NT2/D1 (cell line): ENCODE measurements at regions not wholly inside any gene's neighbourhood (a gene's known extent, or its start where the extent isn't known, plus 50 kb on each side); places are given as distances from the start of the nearest gene placed in this dataset.
"Not testable (repeated sequence)": the region's sequence is repeated elsewhere in the genome, so short reads cannot be mapped to it uniquely, and the experiment has no call there.

ENCODE experiments used
- DNase-seq: peaks from one replicate; pipeline ENCODE4 v3.0.0-alpha.2; 2011; ENCODE audit warnings: low read depth, low spot score
- H3K27me3 ChIP-seq: 2 replicates; pipeline ENCODE4 v1.6.0; 2011; ENCODE audit warnings: mild to moderate bottlenecking; ENCODE audit not compliant: insufficient read length, insufficient read depth
- H3K36me3 ChIP-seq: 2 replicates; pipeline ENCODE4 v1.6.1; 2011; ENCODE audit warnings: mild to moderate bottlenecking, low read length, mixed read lengths; ENCODE audit not compliant: insufficient read depth, insufficient read length
- H3K4me1 ChIP-seq: 2 replicates; pipeline ENCODE4 v1.5.1; 2011; ENCODE audit not compliant: insufficient read depth, insufficient read length
- H3K4me3 ChIP-seq: 2 replicates; pipeline ENCODE4 v1.5.1; 2011; ENCODE audit warnings: low read depth; ENCODE audit not compliant: insufficient read length
- H3K9ac ChIP-seq: 2 replicates; pipeline ENCODE4 v1.6.0; 2011; ENCODE audit warnings: low read depth; ENCODE audit not compliant: insufficient read length
- H3K9me3 ChIP-seq: 2 replicates; pipeline ENCODE4 v1.5.1; 2011; ENCODE audit warnings: mild to moderate bottlenecking, low read length; ENCODE audit not compliant: insufficient read depth
- SUZ12 ChIP-seq: IDR thresholded peaks from 2 replicates; pipeline ENCODE4 v1.6.1; 2011; ENCODE audit not compliant: insufficient read length, insufficient read depth; ENCODE audit errors: extremely low read depth
- YY1 ChIP-seq: IDR thresholded peaks from 2 replicates; pipeline ENCODE4 v1.6.1; 2011; ENCODE audit not compliant: insufficient read length, insufficient read depth
- ZNF274 ChIP-seq: IDR thresholded peaks from 2 replicates; pipeline ENCODE4 v1.6.1; 2011; ENCODE audit warnings: mild to moderate bottlenecking, low read depth, low read length

DNA sequence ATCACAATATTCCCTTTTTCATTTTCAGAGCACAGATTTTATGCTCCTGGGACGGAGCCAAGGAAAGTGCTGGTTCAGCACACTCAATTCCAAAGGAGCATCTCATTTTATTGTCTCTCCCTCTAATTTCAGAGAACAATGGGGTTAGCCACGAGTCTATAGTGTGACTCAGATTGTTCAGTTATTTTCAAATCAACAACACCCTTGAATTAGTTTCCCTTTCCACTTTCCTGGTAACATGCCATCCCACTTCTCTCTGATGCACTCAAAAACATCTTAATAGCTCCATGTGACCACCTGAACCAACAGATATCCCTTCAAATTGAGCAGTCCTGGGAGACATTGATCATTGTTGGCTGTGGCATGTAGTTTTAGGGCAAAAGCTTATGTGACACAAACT lies 389.7 kb upstream of the MDFIC2 start:
- H3K9me3 ChIP-seq, result no peaks in the 10 kb centered on the region
- H3K36me3 ChIP-seq, result no peaks in the 10 kb centered on the region
- H3K4me1 ChIP-seq, result no peaks in the 10 kb centered on the region
- no peaks in the 10 kb centered on the region for H3K27me3 ChIP-seq
- no peak for TF ChIP-seq SUZ12
- no peak for TF ChIP-seq YY1
- no peak for TF ChIP-seq ZNF274
- DNase-seq, result no peak
- no peak overlapping the region for H3K9ac ChIP-seq
- H3K4me3 ChIP-seq, result no peak overlapping the region

- Histone ChIP-seq H3K4me3 (no peak overlapping the region), H3K36me3 (no peaks in the 10 kb centered on the region), H3K4me1 (no peaks in the 10 kb centered on the region), H3K9ac (no peak overlapping the region), H3K27me3 (no peaks in the 10 kb centered on the region), H3K9me3 (peaks cover 5% of the 10 kb centered on the region; the same call in 1 of the 2 replicates)
- DNase-seq, result no peak
- no peak for TF ChIP-seq YY1
These were observed 372.3 kb upstream of the MDFIC2 start for GRCh38 chr3:70684701-70685100.

DNA sequence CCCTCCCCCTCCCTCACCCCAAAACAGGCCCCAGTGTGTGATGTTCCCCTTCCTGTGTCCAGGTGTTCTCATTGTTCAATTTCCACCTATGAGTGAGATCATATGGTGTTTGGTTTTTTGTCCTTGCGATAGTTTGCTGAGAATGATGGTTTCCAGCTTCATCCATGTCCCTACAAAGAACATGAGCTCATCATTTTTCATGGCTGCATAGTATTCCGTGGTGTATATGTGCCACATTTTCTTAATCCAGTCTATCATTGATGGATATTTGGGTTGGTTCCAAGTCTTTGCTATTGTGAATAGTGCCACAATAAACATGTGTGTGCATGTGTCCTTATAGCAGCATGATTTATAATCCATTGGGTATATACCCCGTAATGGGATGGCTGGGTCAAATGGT lies 363.4 kb upstream of the MDFIC2 start:
- H3K9ac ChIP-seq, DNase-seq, H3K27me3 ChIP-seq, H3K4me3 ChIP-seq, H3K4me1 ChIP-seq, H3K9me3 ChIP-seq, H3K36me3 ChIP-seq: not testable (repeated sequence)

- Histone ChIP-seq H3K27me3 (no peaks in the 10 kb centered on the region), H3K9me3 (no peaks in the 10 kb centered on the region), H3K9ac (no peak overlapping the region), H3K4me1 (no peaks in the 10 kb centered on the region), H3K4me3 (no peak overlapping the region), H3K36me3 (no peaks in the 10 kb centered on the region)
- DNase-seq, result no peak
- TF ChIP-seq ZNF274 (no peak), SUZ12 (no peak), YY1 (no peak)
These were observed 346.3 kb upstream of the MDFIC2 start for GRCh38 chr3:70658513-70659310.

- Histone ChIP-seq H3K4me1 (no peaks in the 10 kb centered on the region), H3K9ac (no peak overlapping the region), H3K9me3 (no peaks in the 10 kb centered on the region), H3K27me3 (no peaks in the 10 kb centered on the region), H3K36me3 (no peaks in the 10 kb centered on the region), H3K4me3 (no peak overlapping the region)
- no peak for DNase-seq
- no peak for TF ChIP-seq ZNF274
- no peak for TF ChIP-seq YY1
These were observed 345.0 kb upstream of the MDFIC2 start for GRCh38 chr3:70657454-70657853.

- DNase-seq, result no peak
- no peaks in the 10 kb centered on the region for H3K4me1 ChIP-seq
- H3K27me3 ChIP-seq, result no peaks in the 10 kb centered on the region
- no peak for TF ChIP-seq ZNF274
- no peak for TF ChIP-seq SUZ12
- no peak for TF ChIP-seq YY1
- H3K36me3 ChIP-seq, result no peaks in the 10 kb centered on the region
- H3K9me3 ChIP-seq, result no peaks in the 10 kb centered on the region
- no peak overlapping the region for H3K4me3 ChIP-seq
- H3K9ac ChIP-seq, result no peak overlapping the region
These were observed 335.4 kb upstream of the MDFIC2 start for GRCh38 chr3:70647823-70648222.

DNA sequence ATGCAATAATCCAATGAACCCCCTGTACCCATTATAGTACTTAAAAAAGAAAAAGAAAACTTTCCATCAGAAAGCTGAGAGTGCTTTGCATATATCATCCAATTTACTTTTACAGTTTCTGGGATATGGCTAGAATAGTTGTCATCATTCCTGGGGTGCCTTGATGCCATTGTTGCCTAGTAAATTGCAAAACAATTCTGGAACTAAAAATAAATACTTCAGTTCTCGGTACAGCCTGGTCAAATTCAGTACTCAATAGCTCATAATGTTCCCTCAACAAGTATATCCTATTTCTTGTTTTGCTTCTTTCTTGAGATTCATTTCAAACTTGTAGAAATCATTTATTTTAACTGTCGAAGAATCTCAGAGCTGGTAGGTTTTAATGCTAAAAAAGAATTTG lies 334.7 kb upstream of the MDFIC2 start:
- no peaks in the 10 kb centered on the region for H3K36me3 ChIP-seq
- H3K9me3 ChIP-seq, result no peaks in the 10 kb centered on the region
- H3K4me3 ChIP-seq, result no peak overlapping the region
- H3K9ac ChIP-seq, result no peak overlapping the region
- no peak for DNase-seq
- no peak for TF ChIP-seq YY1
- H3K4me1 ChIP-seq, result no peaks in the 10 kb centered on the region
- no peaks in the 10 kb centered on the region for H3K27me3 ChIP-seq

GRCh38 chr3:70646635-70647034 lies 334.2 kb upstream of the MDFIC2 start:
- Histone ChIP-seq H3K27me3 (no peaks in the 10 kb centered on the region), H3K36me3 (no peaks in the 10 kb centered on the region)
- no peak for DNase-seq

More at GRCh38 chr3:70646635-70647034, 334.2 kb upstream of the MDFIC2 start:
- H3K4me3 ChIP-seq, result no peak overlapping the region
- H3K9me3 ChIP-seq, result no peaks in the 10 kb centered on the region
- H3K9ac ChIP-seq, result no peak overlapping the region
- TF ChIP-seq YY1, result no peak
- no peak for TF ChIP-seq SUZ12
- no peak for TF ChIP-seq ZNF274
- H3K4me1 ChIP-seq, result no peaks in the 10 kb centered on the region
